Large intestine (tissue), 3 donors: ENCODE measurements at regions not wholly inside any gene's neighbourhood (a gene's known extent, or its start where the extent isn't known, plus 50 kb on each side); places are given as distances from the start of the nearest gene placed in this dataset.

Source experiments
- DNase-seq, 2 donors: peaks; one replicate each; pipeline versions ENCODE4 v3.0.0 to v3.0.0-alpha.2; 2013
- H3K27ac ChIP-seq: one replicate; pipeline ENCODE4 v1.5.1; 2013; ENCODE audit warnings: low read length
- H3K27me3 ChIP-seq: 2 replicates; pipeline ENCODE4 v1.6.1; 2013; ENCODE audit warnings: low read length; ENCODE audit not compliant: control insufficient read depth, insufficient read depth
- H3K36me3 ChIP-seq: 2 replicates; pipeline ENCODE4 v1.6.1; 2013; ENCODE audit warnings: low read length; ENCODE audit not compliant: control insufficient read depth, insufficient read depth
- H3K4me1 ChIP-seq: one replicate; pipeline ENCODE4 v1.6.1; 2013; ENCODE audit warnings: low read length; ENCODE audit not compliant: control insufficient read depth, insufficient read depth
- H3K4me3 ChIP-seq: one replicate; pipeline ENCODE4 v1.5.1; 2013; ENCODE audit warnings: low read length
- H3K9me3 ChIP-seq: one replicate; pipeline ENCODE4 v1.6.1; 2013; ENCODE audit warnings: mild to moderate bottlenecking, low read depth, low read length, moderate library complexity; ENCODE audit not compliant: control insufficient read depth
- WGBS: methylation state at CpG from one replicate; pipeline ENCODE4 v1.1.5; 2013; ENCODE audit warnings: low lambda C conversion rate; ENCODE audit not compliant: insufficient coverage; 5-methylcytosine and 5-hydroxymethylcytosine counted together

DNA sequence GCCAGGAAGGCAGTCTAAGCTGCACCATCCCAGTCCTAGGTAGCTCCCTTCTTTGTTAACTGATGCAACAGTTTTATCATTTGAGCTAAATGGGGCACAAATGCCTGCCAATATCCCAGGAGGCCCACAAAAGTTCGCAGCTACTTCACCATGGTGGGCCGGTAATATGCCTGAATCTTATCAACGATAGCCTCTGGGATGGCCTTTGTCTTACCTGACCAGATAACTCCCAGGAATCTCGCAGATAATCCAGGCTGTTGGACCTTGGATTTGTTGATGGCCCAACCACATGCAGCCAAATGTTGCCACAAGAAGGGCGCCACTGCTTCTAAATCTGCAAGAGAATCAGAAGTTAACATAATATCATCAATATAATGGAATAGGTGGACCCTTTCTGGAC lies 83.8 kb upstream of the ATP10B start:
- no peak for DNase-seq
- no peaks in the 10 kb centered on the region for H3K27me3 ChIP-seq
- H3K4me1 ChIP-seq, result peaks cover 24% of the 10 kb centered on the region
- no peak overlapping the region for H3K27ac ChIP-seq
- H3K36me3 ChIP-seq, result no peaks in the 10 kb centered on the region
- no CpG with 5 or more reads among the region's 5 CpGs for WGBS
- no peaks in the 10 kb centered on the region for H3K9me3 ChIP-seq
- no peak overlapping the region for H3K4me3 ChIP-seq

DNA sequence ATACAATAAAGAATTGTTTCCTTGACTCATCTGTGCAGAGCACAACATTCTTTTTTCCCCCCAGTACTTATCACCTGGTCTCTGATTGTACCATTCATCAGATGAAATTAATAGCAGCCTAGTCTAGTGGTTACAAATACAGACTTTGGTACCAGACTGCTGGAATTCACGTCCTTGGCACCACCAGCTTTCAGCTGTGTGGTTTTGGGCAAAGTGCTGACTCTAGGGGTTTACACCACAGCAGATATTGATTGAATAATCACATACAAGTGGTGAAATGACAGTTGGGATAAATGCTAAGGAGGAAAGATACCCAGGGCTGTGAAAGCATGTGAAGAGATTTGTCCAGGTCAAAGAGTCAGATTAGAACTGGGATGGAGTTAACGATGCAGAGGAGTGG lies 79.3 kb upstream of the ATP10B start:
- H3K4me3 ChIP-seq, result no peak overlapping the region
- H3K27ac ChIP-seq, result no peak overlapping the region
- H3K36me3 ChIP-seq, result no peaks in the 10 kb centered on the region
- H3K4me1 ChIP-seq, result peaks cover 49% of the 10 kb centered on the region
- H3K9me3 ChIP-seq, result no peaks in the 10 kb centered on the region
- no CpG with 5 or more reads among the region's 2 CpGs for WGBS
- no peaks in the 10 kb centered on the region for H3K27me3 ChIP-seq
- DNase-seq, result no peak

DNA sequence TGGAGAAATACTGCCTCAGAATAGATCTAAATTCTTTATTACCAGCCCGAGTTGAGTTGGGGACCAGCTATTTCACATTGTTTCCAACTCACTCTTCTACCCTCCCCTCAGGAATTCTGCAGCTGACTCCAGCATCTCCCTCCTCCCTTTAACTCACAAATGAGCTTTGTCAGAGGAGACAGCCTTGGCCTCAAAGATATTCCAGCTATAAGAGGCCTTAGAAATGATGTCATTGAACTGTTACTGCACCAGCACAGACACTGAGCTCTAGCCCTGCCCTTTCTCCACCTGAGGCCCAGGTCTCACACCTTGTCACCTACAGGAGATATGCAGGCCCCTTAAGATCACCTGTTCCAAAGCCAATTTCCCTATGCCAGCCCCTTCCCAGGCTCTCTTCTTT lies 78.4 kb upstream of the ATP10B start:
- Histone ChIP-seq H3K27ac (peak overlapping the region; percentile 80), H3K27me3 (no peaks in the 10 kb centered on the region), H3K4me3 (no peak overlapping the region), H3K9me3 (no peaks in the 10 kb centered on the region), H3K4me1 (peaks cover 54% of the 10 kb centered on the region), H3K36me3 (no peaks in the 10 kb centered on the region)
- WGBS, result no CpG with 5 or more reads among the region's 1 CpG
- peak; percentile 86 to 89 for DNase-seq

DNA sequence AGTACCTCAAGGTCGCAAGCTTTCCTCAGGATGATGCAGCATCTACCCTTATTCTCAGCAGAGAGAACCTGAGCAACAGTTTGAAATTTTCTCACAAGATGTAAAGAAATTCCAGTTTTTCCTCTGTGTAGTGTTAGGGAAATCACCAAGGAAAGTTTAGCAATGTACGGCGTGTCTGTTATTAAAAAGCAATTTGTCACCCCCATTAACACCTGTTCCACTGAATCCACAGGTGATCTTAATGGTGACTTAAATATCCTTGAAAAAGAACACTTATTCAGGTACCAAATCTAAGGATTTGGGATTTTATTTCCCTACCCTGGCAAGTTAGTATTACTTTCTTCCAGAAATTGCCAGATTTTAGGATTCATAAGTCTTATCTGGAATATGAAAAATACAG lies 77.9 kb upstream of the ATP10B start:
- 100% methylated on average over 1 of the region's 3 CpGs for WGBS
- no peak overlapping the region for H3K4me3 ChIP-seq
- no peaks in the 10 kb centered on the region for H3K27me3 ChIP-seq
- H3K9me3 ChIP-seq, result no peaks in the 10 kb centered on the region
- H3K36me3 ChIP-seq, result no peaks in the 10 kb centered on the region
- DNase-seq, result no peak
- H3K4me1 ChIP-seq, result peaks cover 59% of the 10 kb centered on the region
- peak overlapping the region; percentile 44 for H3K27ac ChIP-seq

DNA sequence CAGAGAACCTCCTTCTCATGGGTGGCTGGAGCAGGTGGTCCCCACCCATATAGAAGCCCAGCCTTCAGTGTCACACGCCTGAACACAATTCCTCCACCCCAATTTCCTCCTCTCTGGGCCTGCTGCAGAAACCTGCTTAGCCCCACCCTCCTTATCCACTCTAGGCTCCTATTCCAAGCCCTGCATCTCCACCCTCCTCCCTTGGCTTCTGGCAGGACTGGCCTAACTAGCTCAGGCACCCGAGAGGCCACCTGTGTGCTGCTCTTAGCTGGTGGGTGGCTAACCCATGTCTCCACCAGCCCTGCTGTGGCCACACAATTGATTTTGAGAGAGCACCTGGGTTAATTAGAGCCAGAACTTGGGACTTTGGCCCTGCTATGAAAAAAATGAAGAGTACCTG lies 77.3 kb upstream of the ATP10B start:
- H3K4me1 ChIP-seq, result peaks cover 64% of the 10 kb centered on the region
- DNase-seq, result peak in 1 of 2 donors; percentile 58
- peak overlapping the region; percentile 44 for H3K27ac ChIP-seq
- no peak overlapping the region for H3K4me3 ChIP-seq
- H3K9me3 ChIP-seq, result no peaks in the 10 kb centered on the region
- H3K36me3 ChIP-seq, result no peaks in the 10 kb centered on the region
- no peaks in the 10 kb centered on the region for H3K27me3 ChIP-seq
- no CpG with 5 or more reads among the region's 2 CpGs for WGBS

DNA sequence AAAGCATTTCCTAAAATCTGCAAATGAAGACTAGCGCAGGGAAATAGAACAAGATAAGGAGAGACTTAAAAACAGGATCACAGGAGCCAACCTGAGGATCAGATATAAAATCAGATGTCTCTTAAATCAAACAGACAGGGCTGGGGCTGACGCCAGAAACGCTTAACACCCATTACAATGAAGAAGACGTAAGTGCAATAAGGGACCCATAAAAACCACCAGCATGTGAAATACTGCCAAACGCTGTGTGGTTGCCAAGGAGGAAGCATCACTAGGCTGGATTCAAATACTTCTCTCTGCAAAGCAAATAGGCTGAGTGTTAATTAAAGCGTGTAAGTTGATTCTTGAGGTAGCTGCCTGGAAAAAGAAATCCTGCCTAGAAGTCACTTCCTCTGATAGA lies 74.4 kb upstream of the ATP10B start:
- Histone ChIP-seq H3K27me3 (no peaks in the 10 kb centered on the region), H3K36me3 (no peaks in the 10 kb centered on the region), H3K27ac (no peak overlapping the region), H3K9me3 (no peaks in the 10 kb centered on the region), H3K4me1 (peaks cover 89% of the 10 kb centered on the region), H3K4me3 (no peak overlapping the region)
- peak in 1 of 2 donors; percentile 48 for DNase-seq
- WGBS, result 19% methylated on average over 3 of the region's 6 CpGs

DNA sequence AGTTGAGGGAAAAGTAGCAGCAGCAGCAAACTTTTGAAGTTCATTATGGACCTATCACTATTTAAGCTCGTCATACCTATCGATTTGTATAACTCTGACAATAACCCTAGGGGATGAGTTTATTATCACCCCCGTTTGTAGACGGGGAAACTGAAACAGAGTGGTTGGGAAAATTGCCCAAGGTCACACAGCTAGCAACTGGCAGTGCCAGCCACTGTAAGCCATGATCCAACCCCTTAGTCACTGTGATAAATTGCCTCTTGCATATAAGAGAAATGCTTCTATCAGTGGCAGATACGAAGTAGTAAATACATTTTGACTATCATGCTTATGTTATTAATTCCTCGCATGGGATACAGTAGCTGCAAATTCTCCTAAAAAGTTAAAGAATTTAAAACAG lies 73.3 kb upstream of the ATP10B start:
- no peak for DNase-seq
- Histone ChIP-seq H3K9me3 (no peaks in the 10 kb centered on the region), H3K4me1 (peaks cover 91% of the 10 kb centered on the region), H3K36me3 (no peaks in the 10 kb centered on the region), H3K4me3 (no peak overlapping the region), H3K27ac (peak overlapping the region; percentile 93), H3K27me3 (no peaks in the 10 kb centered on the region)
- WGBS, result no CpG with 5 or more reads among the region's 6 CpGs

DNA sequence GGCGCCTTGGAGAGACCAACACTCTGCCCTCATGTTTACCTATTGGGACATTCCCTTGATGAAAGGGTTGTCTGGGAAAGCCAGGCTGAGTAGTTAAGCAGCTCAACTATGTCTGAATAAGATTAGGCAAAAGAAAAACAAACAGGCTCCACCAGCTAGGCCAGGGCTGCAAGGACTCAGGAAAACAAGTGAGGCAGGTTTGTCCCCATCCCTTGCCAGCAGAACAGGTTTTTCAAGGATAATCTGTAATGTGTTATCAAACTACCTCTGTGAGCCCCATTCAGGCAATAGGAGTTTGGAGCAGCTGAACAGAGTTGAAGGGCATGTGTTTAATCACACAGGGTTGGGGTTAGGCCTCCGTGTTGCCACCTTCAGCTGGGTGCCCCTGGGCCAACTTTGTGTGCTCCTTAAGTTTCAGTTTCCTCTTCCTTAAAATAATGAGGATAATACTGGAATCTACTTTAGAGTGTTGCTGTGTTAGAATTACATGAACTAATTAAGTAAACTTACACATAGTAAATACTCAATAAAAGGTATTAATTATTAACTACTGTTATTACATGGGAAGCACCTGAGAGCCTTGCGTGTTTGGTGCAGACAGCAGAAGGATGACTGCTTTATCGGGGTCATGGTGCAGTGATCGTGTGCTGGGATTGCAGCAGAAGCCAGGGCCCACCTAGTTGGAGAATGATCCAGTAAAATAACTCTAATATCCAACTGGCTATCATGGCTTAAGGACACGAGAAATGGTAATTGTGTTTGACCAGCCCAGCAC lies 72.1 kb upstream of the ATP10B start:
- Histone ChIP-seq H3K4me3 (no peak overlapping the region), H3K27me3 (no peaks in the 10 kb centered on the region), H3K4me1 (peaks cover 80% of the 10 kb centered on the region)

DNA sequence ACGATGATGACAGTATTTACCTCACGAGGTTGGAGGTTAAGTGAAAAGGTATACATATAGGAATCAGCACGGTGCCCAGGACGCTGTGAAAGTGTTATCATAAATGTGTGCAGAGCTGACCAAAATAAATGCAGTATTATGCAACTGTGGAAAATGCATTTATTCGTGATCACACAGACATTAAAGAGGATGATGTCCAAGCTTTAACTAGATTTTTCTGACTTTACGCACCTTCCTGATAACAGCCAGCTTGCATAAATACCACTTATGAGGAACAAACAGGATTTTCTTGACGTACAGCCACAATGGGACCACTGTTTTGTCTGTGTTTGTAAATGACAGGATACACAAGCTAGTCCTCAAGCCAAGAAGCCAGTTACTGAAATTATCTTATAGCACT lies 71.4 kb upstream of the ATP10B start:
- Histone ChIP-seq H3K4me1 (peaks cover 73% of the 10 kb centered on the region), H3K27me3 (no peaks in the 10 kb centered on the region), H3K36me3 (no peaks in the 10 kb centered on the region), H3K9me3 (no peaks in the 10 kb centered on the region), H3K27ac (peak overlapping the region; percentile 93), H3K4me3 (no peak overlapping the region)
- no peak for DNase-seq
- no CpG with 5 or more reads among the region's 7 CpGs for WGBS

More for the DNA sequence above, 72.1 kb upstream of the ATP10B start:
- no peaks in the 10 kb centered on the region for H3K36me3 ChIP-seq
- H3K9me3 ChIP-seq, result no peaks in the 10 kb centered on the region
- WGBS, result no CpG with 5 or more reads among the region's 6 CpGs
- H3K27ac ChIP-seq, result peak overlapping the region; percentile 93
- DNase-seq, result peak; percentile 93 to 98

DNA sequence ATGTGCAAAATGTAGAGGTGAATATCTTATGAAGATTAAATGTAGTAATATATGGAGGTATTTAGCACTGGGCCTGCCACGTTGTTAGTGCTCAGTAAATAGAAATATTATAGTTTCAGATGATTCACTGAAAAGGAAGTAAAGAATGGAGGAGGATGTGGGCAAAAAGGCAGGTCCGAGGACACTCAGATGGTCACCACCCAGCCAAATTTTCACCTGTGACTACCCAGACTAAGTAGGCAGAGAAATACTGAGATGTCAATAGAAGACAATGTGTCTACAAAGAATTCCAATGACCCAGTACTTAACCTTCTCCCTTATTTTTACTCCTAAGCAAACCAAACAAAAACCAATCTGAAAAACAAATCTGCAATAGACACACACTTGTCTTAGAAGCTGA lies 70.3 kb upstream of the ATP10B start:
- WGBS, result 80% methylated on average over 1 of the region's 2 CpGs
- peaks cover 63% of the 10 kb centered on the region for H3K4me1 ChIP-seq
- H3K4me3 ChIP-seq, result no peak overlapping the region
- no peaks in the 10 kb centered on the region for H3K27me3 ChIP-seq
- H3K36me3 ChIP-seq, result no peaks in the 10 kb centered on the region
- no peaks in the 10 kb centered on the region for H3K9me3 ChIP-seq
- no peak for DNase-seq
- peak overlapping the region; percentile 93 for H3K27ac ChIP-seq
